Naive thymus-derived CD4-positive, alpha-beta T cell (primary cell): ENCODE measurements at regions not wholly inside any gene's neighbourhood (a gene's known extent, or its start where the extent isn't known, plus 50 kb on each side); places are given as distances from the start of the nearest gene placed in this dataset.
A peak's percentile ranks its signal among the peaks of the same experiment; 100 is the strongest.

Source experiments
- ATAC-seq: fragments of 150-1000 bp; cut with Tn5 transposase; 2 replicates; pipeline ENCODE4 v1.10.0; 2021; ENCODE audit warnings: mild to moderate bottlenecking, moderate library complexity
- CTCF ChIA-PET: fragments of 350-600 bp; sonication (Branson Sonifier 250); formaldehyde crosslinking; loops from one replicate; lab custom pipeline; 2021; ENCODE audit warnings: antibody characterized with exemption; lab: Charles Lee
- POLR2A ChIA-PET: fragments of 350-600 bp; sonication (Branson Sonifier 250); formaldehyde crosslinking; loops from one replicate; lab custom pipeline; 2021; ENCODE audit warnings: antibody characterized with exemption, inconsistent platforms; lab: Charles Lee
- DNase-seq, 9 donors: peaks; one replicate each; pipeline versions ENCODE4 v3.0.0 to v3.0.0-alpha.2; 2020 to 2022; ENCODE audit warnings: mixed read lengths in 1 of 9
- H3K27ac ChIP-seq: one replicate; pipeline ENCODE4 v1.7.0; 2013; ENCODE audit warnings: mild to moderate bottlenecking, low read depth, low read length, moderate library complexity
- H3K27me3 ChIP-seq, 2 donors: one replicate each; pipeline ENCODE4 v1.7.0; 2013; ENCODE audit warnings: low read length in 2 of 2, mild to moderate bottlenecking in 2 of 2, moderate library complexity in 2 of 2; ENCODE audit not compliant: control insufficient read depth in 2 of 2, insufficient read depth in 2 of 2
- H3K36me3 ChIP-seq, 3 experiments: 1 replicate in 2 of 3; 2 replicates in 1 of 3; pipeline ENCODE4 v1.7.0; 2013; ENCODE audit warnings: low read length in 3 of 3, mild to moderate bottlenecking in 3 of 3, moderate library complexity in 1 of 3; ENCODE audit not compliant: insufficient read depth in 3 of 3, control insufficient read depth in 2 of 3
- H3K4me1 ChIP-seq, 2 donors: one replicate each; pipeline ENCODE4 v1.7.0; 2013; ENCODE audit warnings: low read length in 2 of 2, mild to moderate bottlenecking in 2 of 2, moderate library complexity in 1 of 2; ENCODE audit not compliant: control insufficient read depth in 2 of 2, insufficient read depth in 2 of 2
- H3K4me3 ChIP-seq: 2 replicates; pipeline ENCODE4 v1.7.0; 2013; ENCODE audit warnings: mild to moderate bottlenecking, low read length
- H3K9me3 ChIP-seq, 3 experiments: 1 replicate in 2 of 3; 2 replicates in 1 of 3; pipeline ENCODE4 v1.7.0; 2013; ENCODE audit warnings: low read length in 3 of 3; ENCODE audit not compliant: control insufficient read depth in 2 of 3
- H3K27ac Mint-ChIP-seq, 9 donors: one replicate each; pipeline ENCODE4 v1.8.0; 2020 to 2022; ENCODE audit warnings: mixed read lengths in 9 of 9, mild to moderate bottlenecking in 8 of 9, moderate library complexity in 5 of 9, inconsistent platforms in 2 of 9
- H3K27me3 Mint-ChIP-seq, 5 donors: one replicate each; pipeline ENCODE4 v1.8.0; 2021 to 2022; ENCODE audit warnings: mixed read lengths in 5 of 5, mild to moderate bottlenecking in 1 of 5
- H3K36me3 Mint-ChIP-seq, 5 donors: one replicate each; pipeline ENCODE4 v1.8.0; 2020 to 2022; ENCODE audit warnings: mixed read lengths in 5 of 5, mild to moderate bottlenecking in 3 of 5, inconsistent platforms in 1 of 5
- H3K4me1 Mint-ChIP-seq, 7 donors: one replicate each; pipeline ENCODE4 v1.8.0; 2020 to 2022; ENCODE audit warnings: mixed read lengths in 7 of 7, mild to moderate bottlenecking in 3 of 7, inconsistent platforms in 1 of 7
- H3K4me3 Mint-ChIP-seq, 10 donors: one replicate each; pipeline ENCODE4 v1.8.0; 2020 to 2022; ENCODE audit warnings: mild to moderate bottlenecking in 10 of 10, mixed read lengths in 10 of 10, moderate library complexity in 6 of 10, inconsistent platforms in 2 of 10
- H3K9me3 Mint-ChIP-seq, 11 donors: one replicate each; pipeline ENCODE4 v1.8.0; 2020 to 2022; ENCODE audit warnings: mixed read lengths in 11 of 11, mild to moderate bottlenecking in 4 of 11, inconsistent platforms in 1 of 11, moderate library complexity in 1 of 11
- intact Hi-C, 2 donors: fragments of 100-400 bp; cut with micrococcal nuclease; formaldehyde crosslinking; loops; one replicate each; pipeline ENCODE4 v1.15.1; 2023

DNA sequence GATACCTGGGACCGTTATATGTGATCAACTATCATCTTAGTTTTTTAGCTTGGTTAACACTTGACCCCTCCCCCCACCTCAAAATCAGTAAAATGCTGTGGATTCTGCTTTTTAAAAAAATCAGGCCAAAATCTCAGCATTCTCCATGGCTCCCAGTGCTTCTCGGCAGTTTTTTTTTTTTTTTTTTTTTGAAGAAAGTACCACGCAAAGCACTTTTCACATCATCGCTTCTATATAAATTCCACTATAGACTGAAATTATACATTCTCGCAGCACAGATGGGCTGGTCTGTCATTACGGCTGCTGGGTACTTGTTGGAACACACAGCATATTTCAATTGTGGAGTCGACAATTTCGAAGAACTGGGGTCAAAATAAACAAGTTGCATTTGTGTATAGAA, 67.7 kb upstream of the PPARA start:
- Mint-ChIP-seq H3K4me3 (no peak overlapping the region), H3K4me1 (peaks cover 0 to 36% (median 17%) of the 10 kb centered on the region in 7 donors), H3K9me3 (no peaks in the 10 kb centered on the region), H3K36me3 (no peaks in the 10 kb centered on the region), H3K27me3 (no peaks in the 10 kb centered on the region), H3K27ac (peak overlapping the region in 1 of 9 donors; percentile 25)
- H3K9me3 ChIP-seq = no peaks in the 10 kb centered on the region
- H3K27me3 ChIP-seq = no peaks in the 10 kb centered on the region
- H3K4me1 ChIP-seq = no peaks in the 10 kb centered on the region
- H3K4me3 ChIP-seq = no peak overlapping the region
- intact Hi-C loops = no loop called here
- H3K27ac ChIP-seq = no peak overlapping the region
- ChIA-PET POLR2A (no interaction called here), CTCF (no interaction called here)
- ATAC-seq (no peak), DNase-seq (no peak)
- H3K36me3 ChIP-seq = peaks cover 0 to 9% (median 0%) of the 10 kb centered on the region in 3 experiments

DNA sequence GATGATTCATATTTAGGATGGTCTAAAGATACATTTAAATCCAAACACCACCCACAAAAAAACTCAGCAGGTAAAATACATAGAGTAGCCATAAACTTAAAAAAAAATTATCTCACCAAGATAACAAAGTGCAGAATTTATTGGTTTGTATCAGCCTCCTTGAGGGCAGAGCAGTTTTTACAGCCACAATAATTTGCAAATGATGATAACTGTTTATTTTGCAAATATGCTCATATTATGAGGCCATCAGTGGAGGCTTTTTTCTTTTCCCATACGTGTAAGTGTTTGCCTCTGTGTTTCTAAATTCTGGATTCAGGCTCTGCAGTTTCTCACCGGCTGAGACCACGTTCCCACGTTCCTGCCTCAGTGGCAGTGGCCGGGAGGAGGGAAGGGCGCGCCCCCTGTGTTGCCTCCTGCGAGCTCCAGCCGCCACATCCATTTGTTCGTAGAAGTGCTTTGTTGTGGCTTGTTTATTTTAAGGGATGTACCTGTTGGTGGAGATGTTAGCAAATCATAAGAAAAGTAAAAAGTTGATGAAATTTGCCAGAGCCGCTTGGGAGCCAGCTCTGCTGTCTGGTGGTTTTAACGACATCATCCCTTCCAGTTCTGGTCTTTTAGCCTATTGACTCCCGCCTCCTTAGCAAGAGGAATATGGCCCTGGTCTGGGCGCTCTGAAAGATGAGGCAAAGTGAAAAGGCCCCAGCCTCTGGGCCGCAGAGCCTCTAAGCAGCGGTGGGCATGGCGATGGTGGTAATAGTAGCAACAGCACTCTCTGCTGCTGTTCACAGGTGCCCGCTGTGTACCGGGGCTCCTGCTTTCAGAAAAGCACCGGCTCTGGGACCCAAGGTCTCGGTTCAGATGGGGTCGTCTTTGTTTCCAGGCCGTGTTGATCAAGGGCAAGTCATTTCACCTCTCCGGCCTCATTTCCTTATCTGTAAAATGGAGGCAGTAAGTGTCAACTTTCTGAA, 66.7 kb upstream of the PPARA start:
- no peaks in the 10 kb centered on the region for H3K9me3 ChIP-seq
- peaks cover 0 to 35% (median 19%) of the 10 kb centered on the region in 7 donors for H3K4me1 Mint-ChIP-seq
- no peak overlapping the region for H3K27ac ChIP-seq
- peak overlapping the region in 6 of 9 donors; percentile 31 to 78 (median 60) for H3K27ac Mint-ChIP-seq
- DNase-seq = no peak
- H3K36me3 ChIP-seq = peaks cover 0 to 14% (median 0%) of the 10 kb centered on the region in 3 experiments
- H3K4me3 Mint-ChIP-seq = no peak overlapping the region
- intact Hi-C loops = no loop called here
- no peaks in the 10 kb centered on the region for H3K36me3 Mint-ChIP-seq
- no peaks in the 10 kb centered on the region for H3K27me3 ChIP-seq
- ATAC-seq = no peak
- CTCF ChIA-PET = no interaction called here
- no peaks in the 10 kb centered on the region for H3K27me3 Mint-ChIP-seq
- POLR2A ChIA-PET = interaction anchor here (1.1 kb wide), 1 partner anchor 47 kb away, joined by 3 read pairs; no protein-coding TSS in a partner anchor
- H3K4me1 ChIP-seq = no peaks in the 10 kb centered on the region
- no peak overlapping the region for H3K4me3 ChIP-seq
- no peaks in the 10 kb centered on the region for H3K9me3 Mint-ChIP-seq

DNA sequence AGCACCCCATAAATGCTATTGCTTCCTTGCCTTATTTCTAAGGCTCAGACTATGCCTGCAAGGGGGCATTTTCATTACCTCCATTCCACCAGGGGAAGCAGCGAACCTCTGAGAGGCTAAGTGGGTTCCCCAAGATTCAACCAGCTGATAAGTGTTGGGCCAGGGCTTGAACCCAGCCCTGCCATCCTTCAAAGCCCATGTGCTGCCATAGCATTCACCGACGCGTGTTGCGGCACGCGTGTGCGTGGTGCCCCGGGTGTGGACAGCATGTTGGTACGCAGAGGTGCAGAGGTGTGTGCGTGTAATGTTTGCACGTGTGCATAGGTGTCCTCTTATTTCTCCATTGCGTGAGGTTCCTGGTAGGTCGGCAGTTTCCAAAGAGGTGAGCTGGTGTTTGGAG, 66.0 kb upstream of the PPARA start:
- peaks cover 0 to 14% (median 0%) of the 10 kb centered on the region in 3 experiments for H3K36me3 ChIP-seq
- DNase-seq (no peak), ATAC-seq (no peak)
- intact Hi-C loops = no loop called here
- no peak overlapping the region for H3K27ac ChIP-seq
- no peaks in the 10 kb centered on the region for H3K27me3 Mint-ChIP-seq
- ChIA-PET POLR2A (interaction anchor here (1.1 kb wide), 1 partner anchor 48 kb away, joined by 3 read pairs; no protein-coding TSS in a partner anchor), CTCF (no interaction called here)
- no peaks in the 10 kb centered on the region for H3K27me3 ChIP-seq
- no peaks in the 10 kb centered on the region for H3K4me1 ChIP-seq
- H3K4me1 Mint-ChIP-seq = peaks cover 0 to 35% (median 20%) of the 10 kb centered on the region in 7 donors
- H3K27ac Mint-ChIP-seq = no peak overlapping the region
- H3K9me3 Mint-ChIP-seq = no peaks in the 10 kb centered on the region
- H3K9me3 ChIP-seq = no peaks in the 10 kb centered on the region
- H3K4me3 ChIP-seq = no peak overlapping the region
- H3K36me3 Mint-ChIP-seq = no peaks in the 10 kb centered on the region
- H3K4me3 Mint-ChIP-seq = no peak overlapping the region

DNA sequence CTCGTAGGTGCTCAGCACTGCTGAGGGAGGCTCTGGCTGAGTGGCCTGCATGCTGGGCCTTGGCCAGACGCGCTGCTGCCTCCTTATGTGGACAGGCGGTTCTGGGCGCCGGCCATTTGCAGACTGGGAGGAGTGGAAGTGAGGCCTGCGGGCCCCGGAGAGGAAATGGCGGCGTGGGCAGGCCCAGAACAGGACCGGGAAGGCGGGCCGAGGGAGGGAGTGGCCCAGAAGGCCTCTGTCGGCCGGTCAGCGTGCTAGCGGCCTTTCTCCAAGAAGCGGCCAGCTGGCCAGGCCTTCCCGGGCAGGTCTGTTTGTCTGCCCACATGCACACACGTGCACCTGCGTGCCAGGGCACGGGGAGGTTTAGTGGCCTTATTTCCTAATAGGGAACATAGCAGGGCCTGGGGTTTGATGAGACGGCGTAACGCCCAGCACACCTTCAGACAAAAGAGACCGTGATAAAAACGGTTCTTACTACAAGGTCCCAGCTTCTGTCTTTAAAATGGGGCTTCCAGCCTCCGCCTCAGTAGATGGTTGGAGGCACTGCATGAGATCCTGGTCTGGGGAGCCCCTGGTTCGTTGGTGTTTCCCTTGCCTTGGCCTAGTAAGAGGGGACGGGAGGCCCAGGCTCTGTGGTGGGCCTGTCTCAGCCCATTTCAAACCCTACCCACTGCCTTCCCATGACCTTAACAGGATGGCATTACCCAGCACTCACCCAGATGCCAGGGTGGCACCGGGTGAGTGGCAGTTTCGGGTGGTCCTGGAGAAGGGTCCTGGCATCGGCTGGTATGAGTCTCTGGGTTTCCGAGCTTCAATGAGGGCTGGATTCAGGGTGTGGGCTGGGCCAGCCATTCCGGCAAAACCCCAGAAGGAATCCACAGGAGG, 65.1 kb upstream of the PPARA start:
- Mint-ChIP-seq H3K9me3 (no peaks in the 10 kb centered on the region), H3K4me1 (peaks cover 0 to 35% (median 20%) of the 10 kb centered on the region in 7 donors), H3K27ac (no peak overlapping the region), H3K27me3 (no peaks in the 10 kb centered on the region), H3K4me3 (no peak overlapping the region), H3K36me3 (no peaks in the 10 kb centered on the region)
- Histone ChIP-seq H3K4me3 (no peak overlapping the region), H3K36me3 (peaks cover 0 to 14% (median 0%) of the 10 kb centered on the region in 3 experiments), H3K27ac (no peak overlapping the region), H3K4me1 (no peaks in the 10 kb centered on the region), H3K27me3 (no peaks in the 10 kb centered on the region), H3K9me3 (no peaks in the 10 kb centered on the region)
- POLR2A ChIA-PET = interaction anchor here (1.1 kb wide), 1 partner anchor 49 kb away, joined by 3 read pairs; no protein-coding TSS in a partner anchor
- DNase-seq (no peak), ATAC-seq (no peak)
- CTCF ChIA-PET = no interaction called here
- intact Hi-C loops = no loop called here

DNA sequence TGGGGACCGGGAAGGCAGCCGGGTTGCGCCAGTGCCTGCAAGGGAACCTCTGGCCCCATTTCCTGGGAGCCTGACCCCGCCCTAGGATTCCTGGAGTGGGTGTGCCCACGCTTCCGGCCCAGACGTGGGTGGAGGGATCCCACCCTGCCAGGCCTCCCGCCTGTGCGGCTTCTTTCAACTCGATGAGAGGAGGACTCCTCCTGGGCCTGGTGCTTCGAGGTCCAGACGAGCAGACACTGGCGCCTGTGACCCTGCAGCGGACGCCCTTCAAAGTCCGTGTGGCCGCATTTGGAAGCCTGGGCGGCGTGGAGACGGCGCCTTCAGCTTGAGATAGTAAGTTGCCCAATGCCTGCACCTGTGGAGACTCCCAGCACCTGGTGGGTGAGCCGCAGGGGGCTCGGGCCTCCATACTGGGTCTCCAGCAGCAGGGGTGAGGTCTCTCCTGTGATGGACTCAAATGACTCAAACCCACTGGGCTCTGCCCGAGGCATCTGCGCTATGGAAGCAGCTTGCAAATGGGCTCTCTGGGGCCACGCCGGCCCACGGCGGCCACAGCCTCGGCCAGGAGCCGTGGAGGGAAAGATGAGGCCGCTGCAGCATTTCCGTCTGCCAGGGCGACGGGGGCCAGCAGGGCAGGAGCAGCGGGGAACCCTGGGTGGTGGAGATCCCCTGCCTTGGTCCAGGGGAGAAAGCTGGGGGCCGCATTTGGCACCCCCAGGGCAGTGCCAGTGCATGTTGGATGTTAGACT, 64.3 kb upstream of the PPARA start:
- CTCF ChIA-PET = no interaction called here
- H3K36me3 Mint-ChIP-seq = no peaks in the 10 kb centered on the region
- intact Hi-C loops = no loop called here
- H3K9me3 ChIP-seq = no peaks in the 10 kb centered on the region
- H3K27ac ChIP-seq = no peak overlapping the region
- H3K4me3 Mint-ChIP-seq = no peak overlapping the region
- H3K27ac Mint-ChIP-seq = no peak overlapping the region
- POLR2A ChIA-PET = interaction anchor here (1.1 kb wide), 1 partner anchor 50 kb away, joined by 3 read pairs; no protein-coding TSS in a partner anchor
- H3K9me3 Mint-ChIP-seq = no peaks in the 10 kb centered on the region
- peaks cover 0 to 14% (median 0%) of the 10 kb centered on the region in 3 experiments for H3K36me3 ChIP-seq
- no peak for DNase-seq
- peaks cover 0 to 31% (median 16%) of the 10 kb centered on the region in 7 donors for H3K4me1 Mint-ChIP-seq
- no peaks in the 10 kb centered on the region for H3K4me1 ChIP-seq
- H3K27me3 ChIP-seq = no peaks in the 10 kb centered on the region
- H3K4me3 ChIP-seq = no peak overlapping the region
- ATAC-seq = no peak
- no peaks in the 10 kb centered on the region for H3K27me3 Mint-ChIP-seq
